LNCAP (cell line): ENCODE measurements at regions not wholly inside any gene's neighbourhood (a gene's known extent, or its start where the extent isn't known, plus 50 kb on each side); places are given as distances from the start of the nearest gene placed in this dataset.

ENCODE experiments used
- TF ChIP-seq, protein P1 (sequence below): fragments of 450-650 bp; IDR thresholded peaks from 2 replicates; pipeline ENCODE4 v1.5.1; 2017; ENCODE audit warnings: mild to moderate bottlenecking

DNA sequence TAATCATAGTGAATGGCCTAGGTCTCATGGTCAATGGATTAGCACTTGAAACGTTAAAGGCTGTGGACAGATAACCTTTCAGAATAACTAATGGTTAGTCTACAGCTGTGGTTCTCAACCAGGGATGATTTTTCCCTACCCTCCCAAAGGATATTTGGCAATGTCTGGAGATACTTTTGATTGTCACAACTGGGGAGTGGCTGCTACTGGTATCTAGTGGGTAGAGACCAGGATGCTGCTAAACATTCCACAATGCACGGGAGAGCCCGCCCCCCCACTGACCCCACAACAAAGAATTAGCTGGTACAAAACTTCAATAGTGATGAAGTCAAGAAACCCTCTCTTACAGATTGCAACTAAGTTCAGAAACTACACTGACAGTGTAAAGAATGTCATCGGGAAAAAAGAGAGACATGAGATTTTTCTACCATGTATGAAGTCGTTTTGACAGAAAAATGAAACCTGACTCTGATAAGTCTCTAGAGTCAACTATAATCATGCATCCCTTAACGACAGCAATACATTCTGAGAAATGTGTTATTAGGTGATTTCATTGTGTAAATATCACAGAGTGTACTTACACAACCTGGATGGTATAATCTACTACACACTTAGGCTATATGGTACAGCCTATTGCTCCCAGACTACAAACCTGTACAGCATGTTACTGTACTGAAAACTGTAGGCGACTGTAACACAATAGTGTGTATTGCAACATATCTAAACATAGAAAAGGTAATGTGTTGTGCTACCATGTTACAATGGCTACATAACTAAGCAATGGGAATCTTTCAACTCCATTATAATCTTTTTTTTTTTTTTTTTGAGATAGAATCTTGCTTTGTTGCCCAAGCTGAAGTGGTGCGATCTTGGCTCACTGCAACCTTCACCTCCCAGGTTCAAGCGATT is 49.7 kb upstream of the PRDX6 start:
- TF ChIP-seq, protein P1, sequence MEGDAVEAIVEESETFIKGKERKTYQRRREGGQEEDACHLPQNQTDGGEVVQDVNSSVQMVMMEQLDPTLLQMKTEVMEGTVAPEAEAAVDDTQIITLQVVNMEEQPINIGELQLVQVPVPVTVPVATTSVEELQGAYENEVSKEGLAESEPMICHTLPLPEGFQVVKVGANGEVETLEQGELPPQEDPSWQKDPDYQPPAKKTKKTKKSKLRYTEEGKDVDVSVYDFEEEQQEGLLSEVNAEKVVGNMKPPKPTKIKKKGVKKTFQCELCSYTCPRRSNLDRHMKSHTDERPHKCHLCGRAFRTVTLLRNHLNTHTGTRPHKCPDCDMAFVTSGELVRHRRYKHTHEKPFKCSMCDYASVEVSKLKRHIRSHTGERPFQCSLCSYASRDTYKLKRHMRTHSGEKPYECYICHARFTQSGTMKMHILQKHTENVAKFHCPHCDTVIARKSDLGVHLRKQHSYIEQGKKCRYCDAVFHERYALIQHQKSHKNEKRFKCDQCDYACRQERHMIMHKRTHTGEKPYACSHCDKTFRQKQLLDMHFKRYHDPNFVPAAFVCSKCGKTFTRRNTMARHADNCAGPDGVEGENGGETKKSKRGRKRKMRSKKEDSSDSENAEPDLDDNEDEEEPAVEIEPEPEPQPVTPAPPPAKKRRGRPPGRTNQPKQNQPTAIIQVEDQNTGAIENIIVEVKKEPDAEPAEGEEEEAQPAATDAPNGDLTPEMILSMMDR: no peak
